Activated T-helper 2 cell treated with anti-CD3 and anti-CD28 coated beads, Interferon-gamma antibody, Interleukin-2, Interleukin-4, amounts not matched to agents 10 μg/mL and 5 μg/mL and 100 μg/mL, durations not matched to agents 14 hours and 24 hours and 36 hours (primary cell): ENCODE measurements at regions not wholly inside any gene's neighbourhood (a gene's known extent, or its start where the extent isn't known, plus 50 kb on each side); places are given as distances from the start of the nearest gene placed in this dataset.

ENCODE experiments used
- DNase-seq: peaks from one replicate; pipeline ENCODE4 v3.0.0; 2021; ENCODE audit warnings: low spot score
- H3K27ac Mint-ChIP-seq: one replicate; pipeline ENCODE4 v1.8.0; 2021; ENCODE audit warnings: mixed read lengths
- H3K27me3 Mint-ChIP-seq: one replicate; pipeline ENCODE4 v1.8.0; 2021; ENCODE audit warnings: low read depth, mixed read lengths
- H3K36me3 Mint-ChIP-seq: one replicate; pipeline ENCODE4 v1.8.0; 2021; ENCODE audit warnings: low read depth, mixed read lengths
- H3K4me1 Mint-ChIP-seq: one replicate; pipeline ENCODE4 v1.8.0; 2021; ENCODE audit warnings: low read depth, mixed read lengths
- H3K4me3 Mint-ChIP-seq: one replicate; pipeline ENCODE4 v1.8.0; 2021; ENCODE audit warnings: low read depth, mild to moderate bottlenecking, moderate library complexity, mixed read lengths
- H3K9me3 Mint-ChIP-seq: one replicate; pipeline ENCODE4 v1.8.0; 2021; ENCODE audit warnings: mixed read lengths
- intact Hi-C: fragments of 100-400 bp; cut with micrococcal nuclease; formaldehyde crosslinking; loops from one replicate; pipeline ENCODE4 v1.15.1; 2023

GRCh38 chr11:97979741-97980140 is 1041.0 kb upstream of the CNTN5 start:
- H3K27ac Mint-ChIP-seq: no peak overlapping the region
- no peak overlapping the region for H3K4me3 Mint-ChIP-seq
- peaks cover 12% of the 10 kb centered on the region for H3K9me3 Mint-ChIP-seq
- H3K36me3 Mint-ChIP-seq: no peaks in the 10 kb centered on the region
- H3K4me1 Mint-ChIP-seq: no peaks in the 10 kb centered on the region
- no peak for DNase-seq
- H3K27me3 Mint-ChIP-seq: no peaks in the 10 kb centered on the region
- intact Hi-C loops: no loop called here

DNA sequence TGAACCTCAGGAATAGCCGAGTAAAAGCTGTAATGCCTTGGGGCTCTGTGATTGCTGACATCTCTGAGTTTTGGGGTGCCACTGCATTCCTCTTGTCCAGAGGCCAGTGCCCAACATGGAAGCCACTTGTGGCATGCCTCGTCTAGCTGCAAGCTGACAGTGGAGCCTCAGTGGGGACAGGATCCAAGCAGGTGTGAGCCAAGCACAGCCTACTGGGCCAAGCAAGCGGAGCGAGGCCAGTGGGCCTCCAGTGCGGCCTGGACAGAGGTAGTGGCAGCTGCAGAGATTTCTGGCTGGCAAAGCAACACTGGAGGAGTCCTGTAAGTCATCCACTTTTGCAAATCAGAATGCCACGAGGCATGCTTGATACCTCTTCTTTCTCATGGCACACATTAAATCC is 1038.2 kb upstream of the CNTN5 start:
- Mint-ChIP-seq H3K4me3 (no peak overlapping the region), H3K9me3 (peaks cover 14% of the 10 kb centered on the region), H3K4me1 (no peaks in the 10 kb centered on the region), H3K27me3 (no peaks in the 10 kb centered on the region), H3K36me3 (no peaks in the 10 kb centered on the region), H3K27ac (no peak overlapping the region)
- intact Hi-C loops: no loop called here
- no peak for DNase-seq

DNA sequence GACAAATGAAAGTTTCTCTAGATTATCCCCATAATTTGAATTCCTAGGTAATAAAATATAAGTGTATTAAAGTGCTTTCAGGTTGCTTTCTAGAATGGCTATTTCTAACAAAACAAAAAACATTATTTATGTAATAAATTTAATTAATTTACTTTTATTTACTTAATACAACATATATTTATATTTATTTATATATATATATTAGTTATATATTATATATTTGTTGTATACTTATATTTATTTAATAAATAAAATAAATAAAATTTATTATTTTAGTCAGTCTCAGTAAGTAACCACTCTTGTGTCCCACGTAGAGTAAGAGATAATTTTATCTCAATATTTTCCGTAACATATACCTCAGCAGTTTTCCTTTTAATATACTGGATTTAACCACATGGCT is 1031.6 kb upstream of the CNTN5 start:
- no peak overlapping the region for H3K4me3 Mint-ChIP-seq
- H3K27me3 Mint-ChIP-seq: no peaks in the 10 kb centered on the region
- H3K9me3 Mint-ChIP-seq: peaks cover 9% of the 10 kb centered on the region
- H3K27ac Mint-ChIP-seq: no peak overlapping the region
- intact Hi-C loops: no loop called here
- DNase-seq: no peak
- H3K36me3 Mint-ChIP-seq: no peaks in the 10 kb centered on the region
- H3K4me1 Mint-ChIP-seq: no peaks in the 10 kb centered on the region

GRCh38 chr11:97990162-97990920 is 1030.4 kb upstream of the CNTN5 start:
- intact Hi-C loops: no loop called here
- DNase-seq: no peak
- Mint-ChIP-seq H3K4me3 (no peak overlapping the region), H3K27me3 (no peaks in the 10 kb centered on the region), H3K36me3 (no peaks in the 10 kb centered on the region), H3K27ac (no peak overlapping the region), H3K4me1 (no peaks in the 10 kb centered on the region), H3K9me3 (peaks cover 9% of the 10 kb centered on the region)

- intact Hi-C loops: no loop called here
- H3K36me3 Mint-ChIP-seq: no peaks in the 10 kb centered on the region
- H3K27me3 Mint-ChIP-seq: no peaks in the 10 kb centered on the region
- no peak for DNase-seq
- H3K27ac Mint-ChIP-seq: no peak overlapping the region
- no peak overlapping the region for H3K4me3 Mint-ChIP-seq
- no peaks in the 10 kb centered on the region for H3K4me1 Mint-ChIP-seq
- peaks cover 4% of the 10 kb centered on the region for H3K9me3 Mint-ChIP-seq
These were observed 1027.2 kb upstream of the CNTN5 start for GRCh38 chr11:97993562-97993961.

- Mint-ChIP-seq H3K4me1 (no peaks in the 10 kb centered on the region), H3K4me3 (no peak overlapping the region), H3K9me3 (no peaks in the 10 kb centered on the region), H3K27ac (no peak overlapping the region), H3K27me3 (no peaks in the 10 kb centered on the region), H3K36me3 (no peaks in the 10 kb centered on the region)
- intact Hi-C loops: no loop called here
- no peak for DNase-seq
These were observed 1024.9 kb upstream of the CNTN5 start for GRCh38 chr11:97995874-97996273.

DNA sequence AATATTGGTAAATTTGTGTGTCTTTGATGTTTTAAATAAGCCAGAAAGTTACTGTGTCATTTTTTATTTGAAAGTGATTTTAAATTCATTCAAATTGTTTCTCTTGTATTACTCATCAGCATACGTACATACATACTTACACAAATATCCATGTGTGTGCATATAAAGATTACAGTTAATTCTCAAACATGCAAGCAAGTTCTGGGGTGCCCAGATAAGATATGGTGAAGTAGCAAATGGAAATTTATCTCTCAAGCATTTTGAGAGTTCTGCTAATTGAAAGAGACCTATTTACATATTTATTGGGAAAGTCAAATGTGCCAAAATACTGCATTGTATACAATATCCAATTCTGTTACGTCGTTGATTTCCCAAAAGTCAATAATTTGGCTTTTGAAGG is 1024.0 kb upstream of the CNTN5 start:
- intact Hi-C loops: no loop called here
- no peak overlapping the region for H3K4me3 Mint-ChIP-seq
- no peaks in the 10 kb centered on the region for H3K9me3 Mint-ChIP-seq
- H3K27me3 Mint-ChIP-seq: no peaks in the 10 kb centered on the region
- no peaks in the 10 kb centered on the region for H3K36me3 Mint-ChIP-seq
- no peak for DNase-seq
- no peaks in the 10 kb centered on the region for H3K4me1 Mint-ChIP-seq
- H3K27ac Mint-ChIP-seq: no peak overlapping the region

- no peaks in the 10 kb centered on the region for H3K4me1 Mint-ChIP-seq
- intact Hi-C loops: no loop called here
- H3K27ac Mint-ChIP-seq: no peak overlapping the region
- DNase-seq: no peak
- H3K9me3 Mint-ChIP-seq: peaks cover 8% of the 10 kb centered on the region
- no peaks in the 10 kb centered on the region for H3K27me3 Mint-ChIP-seq
- H3K36me3 Mint-ChIP-seq: no peaks in the 10 kb centered on the region
- H3K4me3 Mint-ChIP-seq: no peak overlapping the region
These were observed 1017.0 kb upstream of the CNTN5 start for GRCh38 chr11:98003606-98004371.

GRCh38 chr11:98007072-98007471 is 1013.7 kb upstream of the CNTN5 start:
- H3K4me1 Mint-ChIP-seq: no peaks in the 10 kb centered on the region
- no peak for DNase-seq
- no peak overlapping the region for H3K4me3 Mint-ChIP-seq
- H3K9me3 Mint-ChIP-seq: peaks cover 19% of the 10 kb centered on the region
- intact Hi-C loops: no loop called here
- H3K36me3 Mint-ChIP-seq: no peaks in the 10 kb centered on the region
- H3K27me3 Mint-ChIP-seq: no peaks in the 10 kb centered on the region
- no peak overlapping the region for H3K27ac Mint-ChIP-seq

- no peak for DNase-seq
- peaks cover 10% of the 10 kb centered on the region for H3K9me3 Mint-ChIP-seq
- H3K4me1 Mint-ChIP-seq: no peaks in the 10 kb centered on the region
- intact Hi-C loops: no loop called here
- no peaks in the 10 kb centered on the region for H3K36me3 Mint-ChIP-seq
- H3K27ac Mint-ChIP-seq: no peak overlapping the region
- no peak overlapping the region for H3K4me3 Mint-ChIP-seq
- H3K27me3 Mint-ChIP-seq: no peaks in the 10 kb centered on the region
These were observed 993.1 kb upstream of the CNTN5 start for GRCh38 chr11:98027652-98028051.

- no peaks in the 10 kb centered on the region for H3K27me3 Mint-ChIP-seq
- intact Hi-C loops: no loop called here
- H3K36me3 Mint-ChIP-seq: no peaks in the 10 kb centered on the region
These were observed 990.9 kb upstream of the CNTN5 start for GRCh38 chr11:98029832-98030231.

DNA sequence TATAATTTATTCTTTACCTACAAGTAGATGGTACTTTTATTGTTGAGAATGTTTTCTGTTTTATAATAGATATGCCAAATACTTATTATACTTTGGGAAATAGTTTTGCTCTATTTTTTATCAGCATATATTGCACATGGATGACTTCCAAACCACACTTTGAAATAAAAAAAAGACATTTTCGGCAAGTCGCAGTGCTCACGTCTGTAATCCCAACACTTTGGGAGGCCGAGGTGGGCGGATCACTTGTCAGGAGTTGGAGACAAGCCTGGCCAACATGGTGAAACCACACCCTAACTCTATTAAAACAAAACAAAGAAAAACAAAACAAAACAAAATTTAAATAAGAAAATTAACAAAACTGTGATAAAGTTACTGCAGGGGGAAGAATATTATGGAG is 983.9 kb upstream of the CNTN5 start:
- Mint-ChIP-seq H3K27me3 (no peaks in the 10 kb centered on the region), H3K36me3 (no peaks in the 10 kb centered on the region), H3K9me3 (peaks cover 24% of the 10 kb centered on the region), H3K4me3 (no peak overlapping the region), H3K4me1 (no peaks in the 10 kb centered on the region), H3K27ac (no peak overlapping the region)
- no peak for DNase-seq
- intact Hi-C loops: no loop called here

More at GRCh38 chr11:98029832-98030231, 990.9 kb upstream of the CNTN5 start:
- H3K4me1 Mint-ChIP-seq: no peaks in the 10 kb centered on the region
- no peak overlapping the region for H3K4me3 Mint-ChIP-seq
- no peak overlapping the region for H3K27ac Mint-ChIP-seq
- DNase-seq: no peak
- peaks cover 11% of the 10 kb centered on the region for H3K9me3 Mint-ChIP-seq

DNA sequence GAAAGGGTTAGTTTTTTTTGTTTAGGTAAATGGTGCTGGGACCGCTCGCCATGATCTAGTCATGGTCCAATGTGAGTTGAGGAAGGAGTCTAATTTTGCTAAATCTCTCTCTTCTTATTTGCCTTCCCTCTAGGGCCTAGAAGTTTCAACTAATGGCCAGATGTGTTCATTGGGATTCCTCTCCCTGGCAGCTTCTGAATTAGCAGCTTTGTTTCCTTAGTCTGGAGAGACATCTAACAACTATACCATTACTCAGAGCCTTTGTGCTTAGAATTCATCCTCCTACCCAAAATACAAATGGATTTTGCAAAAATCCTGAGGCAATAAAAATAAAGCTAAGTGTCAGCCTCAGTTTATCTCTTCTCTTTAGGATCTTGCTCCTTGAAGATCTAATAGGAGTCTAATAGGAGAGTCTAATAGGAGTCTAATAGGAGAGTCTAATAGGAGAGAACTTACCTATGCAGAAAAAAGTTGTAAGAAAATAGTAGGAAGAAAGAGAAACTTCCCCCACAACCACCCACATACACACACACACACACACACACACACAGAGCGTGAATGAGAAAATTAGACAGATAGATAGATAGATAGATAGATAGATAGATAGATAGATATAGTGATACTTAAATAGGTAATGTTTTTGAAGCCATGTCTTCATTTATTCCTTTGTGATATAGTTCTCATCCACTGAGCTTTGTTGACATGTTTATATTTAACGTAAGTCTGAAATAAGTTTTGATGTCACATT is 980.5 kb upstream of the CNTN5 start:
- H3K36me3 Mint-ChIP-seq: no peaks in the 10 kb centered on the region
- no peak for DNase-seq
- H3K4me3 Mint-ChIP-seq: no peak overlapping the region
- no peak overlapping the region for H3K27ac Mint-ChIP-seq
- H3K27me3 Mint-ChIP-seq: no peaks in the 10 kb centered on the region
- intact Hi-C loops: no loop called here
- no peaks in the 10 kb centered on the region for H3K4me1 Mint-ChIP-seq
- peaks cover 30% of the 10 kb centered on the region for H3K9me3 Mint-ChIP-seq
